Nephron progenitor cell (in vitro differentiated cells): ENCODE measurements at regions not wholly inside any gene's neighbourhood (a gene's known extent, or its start where the extent isn't known, plus 50 kb on each side); places are given as distances from the start of the nearest gene placed in this dataset.
"Not testable (repeated sequence)": the region's sequence is repeated elsewhere in the genome, so short reads cannot be mapped to it uniquely, and the experiment has no call there.

ENCODE experiments used
- DNase-seq: peaks from one replicate; pipeline ENCODE4 v3.0.0; 2021
- H3K27ac Mint-ChIP-seq: 2 replicates; pipeline ENCODE4 v1.8.0; 2021; ENCODE audit warnings: mild to moderate bottlenecking, moderate library complexity, mixed read lengths
- H3K27me3 Mint-ChIP-seq: 2 replicates; pipeline ENCODE4 v1.8.0; 2021; ENCODE audit warnings: mild to moderate bottlenecking, low read depth, mixed read lengths; ENCODE audit not compliant: poor library complexity
- H3K36me3 Mint-ChIP-seq: 2 replicates; pipeline ENCODE4 v1.8.0; 2021; ENCODE audit warnings: low read depth, mixed read lengths
- H3K4me1 Mint-ChIP-seq: 2 replicates; pipeline ENCODE4 v1.8.0; 2021; ENCODE audit warnings: mixed read lengths
- H3K4me3 Mint-ChIP-seq: 2 replicates; pipeline ENCODE4 v1.8.0; 2021; ENCODE audit warnings: mild to moderate bottlenecking, moderate library complexity, mixed read lengths
- H3K9me3 Mint-ChIP-seq: 2 replicates; pipeline ENCODE4 v1.8.0; 2021; ENCODE audit warnings: mild to moderate bottlenecking, moderate library complexity, mixed read lengths
- TF ChIP-seq, protein P1 (sequence below): fragments of 200-600 bp; sonication (generic); IDR thresholded peaks from 2 replicates; pipeline ENCODE4 v1.5.0; 2021; ENCODE audit warnings: antibody characterized with exemption

DNA sequence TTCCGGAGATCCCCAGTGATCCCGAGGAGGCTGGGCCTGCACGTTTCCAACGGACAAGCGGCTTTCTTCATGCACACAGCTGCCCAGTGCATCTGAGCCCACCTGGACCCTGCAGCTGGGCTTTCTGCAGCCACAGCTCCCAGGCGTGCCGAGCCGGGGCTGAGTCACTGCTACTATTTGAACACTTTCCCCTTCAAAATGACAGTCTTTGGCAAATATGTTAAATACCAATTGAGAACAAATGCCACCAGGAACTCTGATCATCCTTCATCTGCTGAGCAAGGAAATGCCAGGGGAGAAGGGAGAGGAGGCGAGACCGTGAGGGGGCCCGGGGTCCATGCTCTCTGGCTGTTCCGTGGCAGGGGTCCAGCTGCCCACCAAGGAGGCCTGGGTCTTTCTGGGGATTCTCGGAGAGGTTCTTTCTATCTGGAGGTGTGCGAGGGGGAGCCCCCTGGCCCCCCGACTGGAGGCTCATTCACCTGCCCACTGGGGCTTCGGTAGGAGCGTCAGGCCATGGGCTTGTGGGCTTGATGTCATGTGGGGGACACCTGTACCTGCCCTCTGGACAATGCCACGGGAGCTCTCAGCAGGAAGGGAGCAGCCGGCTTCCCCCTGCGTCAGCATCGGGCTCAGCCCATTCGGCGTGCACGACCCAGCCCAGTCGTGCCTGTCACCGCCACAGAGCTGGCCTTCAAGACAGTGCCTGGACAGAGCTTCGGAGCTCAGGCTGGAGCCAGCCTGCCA is 159.6 kb downstream of the CTTN start:
- Mint-ChIP-seq H3K4me1 (peaks cover 43% of the 10 kb centered on the region), H3K27me3 (peaks cover 14% of the 10 kb centered on the region), H3K4me3 (no peak overlapping the region), H3K9me3 (no peaks in the 10 kb centered on the region), H3K36me3 (no peaks in the 10 kb centered on the region), H3K27ac (peak overlapping the region; percentile 36)
- no peak for DNase-seq
- TF ChIP-seq, protein P1, sequence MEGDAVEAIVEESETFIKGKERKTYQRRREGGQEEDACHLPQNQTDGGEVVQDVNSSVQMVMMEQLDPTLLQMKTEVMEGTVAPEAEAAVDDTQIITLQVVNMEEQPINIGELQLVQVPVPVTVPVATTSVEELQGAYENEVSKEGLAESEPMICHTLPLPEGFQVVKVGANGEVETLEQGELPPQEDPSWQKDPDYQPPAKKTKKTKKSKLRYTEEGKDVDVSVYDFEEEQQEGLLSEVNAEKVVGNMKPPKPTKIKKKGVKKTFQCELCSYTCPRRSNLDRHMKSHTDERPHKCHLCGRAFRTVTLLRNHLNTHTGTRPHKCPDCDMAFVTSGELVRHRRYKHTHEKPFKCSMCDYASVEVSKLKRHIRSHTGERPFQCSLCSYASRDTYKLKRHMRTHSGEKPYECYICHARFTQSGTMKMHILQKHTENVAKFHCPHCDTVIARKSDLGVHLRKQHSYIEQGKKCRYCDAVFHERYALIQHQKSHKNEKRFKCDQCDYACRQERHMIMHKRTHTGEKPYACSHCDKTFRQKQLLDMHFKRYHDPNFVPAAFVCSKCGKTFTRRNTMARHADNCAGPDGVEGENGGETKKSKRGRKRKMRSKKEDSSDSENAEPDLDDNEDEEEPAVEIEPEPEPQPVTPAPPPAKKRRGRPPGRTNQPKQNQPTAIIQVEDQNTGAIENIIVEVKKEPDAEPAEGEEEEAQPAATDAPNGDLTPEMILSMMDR, result no peak

DNA sequence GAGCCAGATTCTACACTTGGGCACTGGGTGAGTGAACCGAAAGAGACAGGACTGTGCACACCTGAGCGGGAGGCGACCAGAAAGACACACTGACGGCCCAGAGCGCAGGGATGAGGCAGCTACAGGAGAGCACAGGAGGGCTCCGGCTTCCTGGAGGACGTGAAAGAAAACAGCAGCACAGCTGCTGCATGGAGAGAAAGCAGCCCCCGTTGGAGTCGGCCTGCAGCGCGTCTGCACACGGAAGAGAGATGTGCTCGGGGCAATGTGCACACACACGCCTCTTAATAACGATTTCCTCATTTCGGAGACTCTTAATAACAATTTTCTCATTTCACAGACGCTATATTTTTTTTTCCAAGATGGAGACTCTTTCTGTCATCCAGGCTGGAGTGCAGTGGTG is 160.4 kb downstream of the CTTN start:
- no peak for DNase-seq
- TF ChIP-seq, protein P1, result no peak
- Mint-ChIP-seq H3K4me3 (no peak overlapping the region), H3K36me3 (no peaks in the 10 kb centered on the region), H3K27me3 (peaks cover 10% of the 10 kb centered on the region), H3K27ac (no peak overlapping the region), H3K9me3 (no peaks in the 10 kb centered on the region), H3K4me1 (peaks cover 36% of the 10 kb centered on the region)

DNA sequence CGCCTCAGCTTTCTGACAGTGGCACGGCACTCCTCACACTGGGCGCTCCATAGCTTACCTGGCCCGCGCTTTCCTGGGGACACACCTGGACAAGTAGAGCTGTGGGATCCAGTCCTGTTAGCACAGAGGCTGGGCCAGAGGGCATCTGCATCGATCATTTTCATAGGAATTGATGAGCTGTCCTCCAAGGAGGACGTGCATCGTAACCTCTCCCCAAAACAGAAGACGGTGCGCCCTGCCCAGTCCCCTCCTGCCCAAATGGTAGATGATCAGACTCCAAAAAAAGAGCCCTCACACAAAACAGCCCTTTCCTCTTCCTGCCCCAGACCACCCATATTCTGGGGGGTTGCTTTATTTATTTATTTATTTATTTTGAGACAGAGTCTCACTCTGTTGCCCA is 161.2 kb downstream of the CTTN start:
- peaks cover 10% of the 10 kb centered on the region for H3K27me3 Mint-ChIP-seq
- TF ChIP-seq, protein P1, result no peak
- H3K4me3 Mint-ChIP-seq, result no peak overlapping the region
- peaks cover 27% of the 10 kb centered on the region for H3K4me1 Mint-ChIP-seq
- no peaks in the 10 kb centered on the region for H3K9me3 Mint-ChIP-seq
- no peak for DNase-seq
- H3K36me3 Mint-ChIP-seq, result no peaks in the 10 kb centered on the region
- no peak overlapping the region for H3K27ac Mint-ChIP-seq

DNA sequence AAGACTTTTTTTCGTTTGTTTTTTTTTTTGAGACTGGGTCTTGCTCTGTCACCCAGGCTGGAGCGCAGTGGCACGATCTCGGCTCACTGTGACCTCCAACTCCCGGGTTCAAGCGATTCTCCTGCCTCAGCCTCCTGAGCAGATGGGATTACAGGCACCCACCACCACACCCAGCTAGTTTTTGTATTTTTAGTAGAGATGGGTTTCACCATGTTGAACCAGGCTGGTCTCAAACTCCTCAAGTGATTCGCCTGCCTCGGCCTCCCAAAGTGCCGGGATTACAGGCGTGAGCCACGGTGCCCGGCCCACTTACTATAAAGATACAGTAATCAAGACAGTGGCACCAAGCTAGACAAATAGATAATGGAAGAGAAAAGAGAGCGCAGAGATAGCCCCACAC is 162.3 kb downstream of the CTTN start:
- not testable (repeated sequence) for H3K27ac Mint-ChIP-seq

DNA sequence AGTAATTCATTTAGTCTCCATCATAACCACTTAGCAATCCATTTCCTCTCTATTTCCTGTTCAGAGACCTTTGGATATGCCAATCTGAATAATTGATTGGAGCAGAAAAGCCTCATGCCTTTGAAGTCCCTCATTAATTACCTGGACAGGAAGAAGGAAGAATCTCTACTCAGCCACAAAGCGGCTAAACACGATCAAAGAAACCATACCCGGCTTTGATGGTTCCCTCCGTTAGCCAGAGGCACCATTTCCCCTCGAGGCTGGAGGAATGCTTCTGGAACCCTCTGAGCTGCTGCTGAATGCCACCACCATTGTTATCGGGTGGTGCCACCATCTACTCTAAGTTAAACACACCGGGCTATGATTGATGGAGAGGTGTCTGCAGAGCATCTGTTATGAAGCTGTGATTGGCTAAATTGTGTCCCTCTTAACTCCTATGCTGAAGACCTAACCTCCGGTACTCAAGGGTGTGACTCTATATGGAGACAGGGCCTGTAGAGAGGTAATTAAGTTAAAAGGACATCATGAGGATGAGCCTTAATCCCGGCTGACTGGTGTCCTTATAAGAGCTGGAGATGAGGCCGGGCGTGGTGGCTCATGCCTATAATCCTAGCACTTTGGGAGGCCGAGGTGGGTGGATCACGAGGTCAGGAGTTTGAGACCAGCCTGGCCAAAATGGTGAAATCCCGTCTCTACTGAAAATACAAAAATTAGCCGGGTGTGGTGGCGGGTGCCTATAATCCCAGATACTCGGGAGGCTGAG is 168.6 kb downstream of the CTTN start:
- Mint-ChIP-seq H3K4me1 (peaks cover 32% of the 10 kb centered on the region), H3K27ac (no peak overlapping the region), H3K36me3 (no peaks in the 10 kb centered on the region), H3K27me3 (peaks cover 8% of the 10 kb centered on the region), H3K9me3 (peaks cover 2% of the 10 kb centered on the region), H3K4me3 (no peak overlapping the region)
- TF ChIP-seq, protein P1, result no peak
- no peak for DNase-seq

More for the DNA sequence above, 162.3 kb downstream of the CTTN start:
- H3K4me3 Mint-ChIP-seq, DNase-seq, H3K9me3 Mint-ChIP-seq, H3K36me3 Mint-ChIP-seq: not testable (repeated sequence)
- Mint-ChIP-seq H3K4me1 (peaks cover 16% of the 10 kb centered on the region), H3K27me3 (peaks cover 12% of the 10 kb centered on the region)

DNA sequence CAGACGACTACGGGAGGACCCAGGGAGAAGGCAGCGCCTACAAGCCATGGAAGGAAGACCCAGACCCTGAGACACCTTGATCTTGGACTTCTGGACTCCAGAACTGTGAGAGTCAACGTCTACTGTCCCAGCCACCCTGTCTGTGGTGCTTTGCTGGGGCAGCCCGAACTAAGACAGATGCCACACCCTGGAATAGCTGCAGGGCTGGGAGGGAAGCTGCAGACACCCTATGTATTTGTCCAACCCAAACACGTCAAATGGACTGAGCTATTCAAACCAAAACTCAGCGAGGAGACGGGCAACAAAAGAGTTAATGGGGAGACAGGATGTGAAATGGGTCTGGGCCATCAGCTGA is 169.3 kb downstream of the CTTN start:
- peaks cover 2% of the 10 kb centered on the region for H3K9me3 Mint-ChIP-seq
- no peak for DNase-seq
- H3K36me3 Mint-ChIP-seq, result no peaks in the 10 kb centered on the region
- no peak overlapping the region for H3K27ac Mint-ChIP-seq
- TF ChIP-seq, protein P1, result no peak
- H3K4me3 Mint-ChIP-seq, result peak overlapping the region; percentile 36
- H3K27me3 Mint-ChIP-seq, result peaks cover 8% of the 10 kb centered on the region
- peaks cover 32% of the 10 kb centered on the region for H3K4me1 Mint-ChIP-seq
